ENCODE measurements at regions not wholly inside any gene's neighbourhood (a gene's known extent, or its start where the extent isn't known, plus 50 kb on each side); places are given as distances from the start of the nearest gene placed in this dataset.
"Not testable (repeated sequence)": the region's sequence is repeated elsewhere in the genome, so short reads cannot be mapped to it uniquely, and the experiment has no call there.

DNA sequence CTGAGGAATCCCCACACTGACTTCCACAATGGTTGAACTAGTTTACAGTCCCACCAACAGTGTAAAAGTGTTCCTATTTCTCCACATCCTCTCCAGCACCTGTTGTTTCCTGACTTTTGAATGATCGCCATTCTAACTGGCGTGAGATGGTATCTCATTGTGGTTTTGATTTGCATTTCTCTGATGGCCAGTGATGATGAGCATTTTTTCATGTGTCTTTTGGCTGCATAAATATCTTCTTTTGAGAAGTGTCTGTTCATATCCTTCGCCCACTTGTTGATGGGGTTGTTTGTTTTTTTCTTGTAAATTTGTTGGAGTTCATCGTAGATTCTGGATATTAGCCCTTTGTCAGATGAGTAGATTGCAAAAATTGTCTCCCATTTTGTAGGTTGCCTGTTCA is 583.1 kb upstream of the RGMB start:
- not testable (repeated sequence) for TF ChIP-seq EZH2phosphoT487 (IDR thresholded peaks at IDR 0.05; ENCODE audit: insufficient read depth, low read depth); EZH2 (IDR thresholded peaks at IDR 0.05; ENCODE audit: insufficient read depth, poor library complexity, severe bottlenecking)

Data from GM23248 (cell line).